WTC11 (cell line): ENCODE measurements at regions not wholly inside any gene's neighbourhood (a gene's known extent, or its start where the extent isn't known, plus 50 kb on each side); places are given as distances from the start of the nearest gene placed in this dataset.

Source experiments
- ATF3 ChIP-seq: sonication (generic); formaldehyde crosslinking; conservative IDR thresholded peaks from 2 replicates; pipeline ENCODE4 v1.8.1; 2022; ENCODE audit warnings: mild to moderate bottlenecking, missing genetic modification reagents
- EMX1 ChIP-seq: fragments of 250-450 bp; sonication (Bioruptor Pico); IDR thresholded peaks from 2 replicates; pipeline ENCODE4 v1.8.0; 2021; ENCODE audit warnings: mild to moderate bottlenecking
- FOXJ3 ChIP-seq: sonication (generic); formaldehyde crosslinking; IDR thresholded peaks from 2 replicates; pipeline ENCODE4 v1.9.0; 2021; ENCODE audit warnings: missing genetic modification reagents, mild to moderate bottlenecking, borderline replicate concordance
- FOXK1 ChIP-seq: sonication (generic); formaldehyde crosslinking; IDR thresholded peaks from 2 replicates; pipeline ENCODE4 v1.8.0; 2022; ENCODE audit warnings: mild to moderate bottlenecking, moderate library complexity, missing genetic modification reagents
- IRF1 ChIP-seq: sonication (generic); formaldehyde crosslinking; IDR thresholded peaks from 2 replicates; pipeline ENCODE4 v1.8.0; 2023; ENCODE audit warnings: missing genetic modification reagents
- JAZF1 ChIP-seq: fragments of 250-450 bp; sonication (Bioruptor Pico); IDR thresholded peaks from 2 replicates; pipeline ENCODE4 v1.9.0; 2021; ENCODE audit warnings: moderate library complexity, mild to moderate bottlenecking, inconsistent platforms
- KAT7 ChIP-seq: sonication (generic); formaldehyde crosslinking; IDR thresholded peaks from 2 replicates; pipeline ENCODE4 v1.8.1; 2023; ENCODE audit warnings: missing genetic modification reagents, mild to moderate bottlenecking, borderline replicate concordance
- NR3C1 ChIP-seq: sonication (generic); formaldehyde crosslinking; conservative IDR thresholded peaks from 2 replicates; pipeline ENCODE4 v1.8.1; 2023; ENCODE audit warnings: low read depth, mild to moderate bottlenecking, missing genetic modification reagents
- OVOL2 ChIP-seq: fragments of 250-450 bp; sonication (Bioruptor Pico); IDR thresholded peaks from 2 replicates; pipeline ENCODE4 v1.9.0; 2021; ENCODE audit warnings: mild to moderate bottlenecking, borderline replicate concordance
- ZNF263 ChIP-seq: sonication (generic); formaldehyde crosslinking; IDR thresholded peaks from 2 replicates; pipeline ENCODE4 v1.8.1; 2022; ENCODE audit warnings: low read depth, mild to moderate bottlenecking, moderate library complexity, missing genetic modification reagents
- TF ChIP-seq, protein P1 (sequence below): fragments of 200-600 bp; IDR thresholded peaks from 2 replicates; pipeline ENCODE4 v1.8.0; 2022; ENCODE audit warnings: antibody characterized with exemption

- TF ChIP-seq, protein P1, sequence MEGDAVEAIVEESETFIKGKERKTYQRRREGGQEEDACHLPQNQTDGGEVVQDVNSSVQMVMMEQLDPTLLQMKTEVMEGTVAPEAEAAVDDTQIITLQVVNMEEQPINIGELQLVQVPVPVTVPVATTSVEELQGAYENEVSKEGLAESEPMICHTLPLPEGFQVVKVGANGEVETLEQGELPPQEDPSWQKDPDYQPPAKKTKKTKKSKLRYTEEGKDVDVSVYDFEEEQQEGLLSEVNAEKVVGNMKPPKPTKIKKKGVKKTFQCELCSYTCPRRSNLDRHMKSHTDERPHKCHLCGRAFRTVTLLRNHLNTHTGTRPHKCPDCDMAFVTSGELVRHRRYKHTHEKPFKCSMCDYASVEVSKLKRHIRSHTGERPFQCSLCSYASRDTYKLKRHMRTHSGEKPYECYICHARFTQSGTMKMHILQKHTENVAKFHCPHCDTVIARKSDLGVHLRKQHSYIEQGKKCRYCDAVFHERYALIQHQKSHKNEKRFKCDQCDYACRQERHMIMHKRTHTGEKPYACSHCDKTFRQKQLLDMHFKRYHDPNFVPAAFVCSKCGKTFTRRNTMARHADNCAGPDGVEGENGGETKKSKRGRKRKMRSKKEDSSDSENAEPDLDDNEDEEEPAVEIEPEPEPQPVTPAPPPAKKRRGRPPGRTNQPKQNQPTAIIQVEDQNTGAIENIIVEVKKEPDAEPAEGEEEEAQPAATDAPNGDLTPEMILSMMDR = no peak
- no peak for TF ChIP-seq EMX1
- TF ChIP-seq FOXJ3 (CRISPR knock-in tag) = no peak
- no peak for TF ChIP-seq NR3C1 (CRISPR knock-in tag)
- TF ChIP-seq KAT7 = no peak
- TF ChIP-seq OVOL2 (CRISPR knock-in tag) = no peak
- TF ChIP-seq FOXK1 (CRISPR knock-in tag) = no peak
- no peak for TF ChIP-seq ZNF263 (CRISPR knock-in tag)
- no peak for TF ChIP-seq ATF3 (CRISPR knock-in tag)
- no peak for TF ChIP-seq IRF1 (CRISPR knock-in tag)
- no peak for TF ChIP-seq JAZF1 (CRISPR knock-in tag)
Observed at GRCh38 chr9:90972057-90972456, 170.4 kb downstream of the SYK start.
